ENCODE measurements at regions not wholly inside any gene's neighbourhood (a gene's known extent, or its start where the extent isn't known, plus 50 kb on each side); places are given as distances from the start of the nearest gene placed in this dataset.
"Not testable (repeated sequence)": the region's sequence is repeated elsewhere in the genome, so short reads cannot be mapped to it uniquely, and the experiment has no call there.

DNA sequence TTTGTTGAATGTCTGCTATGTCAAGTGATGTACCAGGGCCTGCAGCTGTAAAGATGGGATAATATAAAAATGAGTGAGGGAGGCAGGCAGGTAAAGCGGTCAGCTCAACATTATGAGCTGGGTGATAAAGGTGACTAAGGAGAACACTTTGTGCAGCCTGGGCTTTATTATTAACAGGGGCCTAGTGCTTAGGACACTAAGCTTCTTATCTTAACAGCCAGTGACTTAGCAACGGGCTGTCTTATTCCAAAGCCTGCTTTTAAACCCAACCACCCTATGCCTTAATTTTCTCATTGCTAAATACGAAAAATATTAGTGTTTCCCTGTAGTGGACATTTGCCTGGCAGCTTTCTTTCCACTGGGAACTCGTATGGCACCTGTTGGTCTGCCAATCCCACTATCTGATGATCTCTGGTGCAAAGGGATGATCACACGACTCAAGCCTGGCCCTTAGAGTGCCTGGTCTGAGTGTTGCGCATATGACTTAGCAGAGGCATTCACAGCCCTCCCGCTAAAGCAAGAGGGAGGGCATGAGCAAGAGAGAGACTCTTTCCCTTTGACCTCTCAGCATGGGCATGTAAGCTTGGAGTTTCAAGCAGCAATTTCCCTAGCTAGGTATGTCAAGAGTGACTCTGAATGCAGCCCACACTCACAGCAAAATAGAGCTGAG lies 98.6 kb upstream of the PAPPA2 start:
- ATAC-seq, result no peak
- intact Hi-C loops (cut with DNase I), result no loop called here
- DNase-seq, result no peak

DNA sequence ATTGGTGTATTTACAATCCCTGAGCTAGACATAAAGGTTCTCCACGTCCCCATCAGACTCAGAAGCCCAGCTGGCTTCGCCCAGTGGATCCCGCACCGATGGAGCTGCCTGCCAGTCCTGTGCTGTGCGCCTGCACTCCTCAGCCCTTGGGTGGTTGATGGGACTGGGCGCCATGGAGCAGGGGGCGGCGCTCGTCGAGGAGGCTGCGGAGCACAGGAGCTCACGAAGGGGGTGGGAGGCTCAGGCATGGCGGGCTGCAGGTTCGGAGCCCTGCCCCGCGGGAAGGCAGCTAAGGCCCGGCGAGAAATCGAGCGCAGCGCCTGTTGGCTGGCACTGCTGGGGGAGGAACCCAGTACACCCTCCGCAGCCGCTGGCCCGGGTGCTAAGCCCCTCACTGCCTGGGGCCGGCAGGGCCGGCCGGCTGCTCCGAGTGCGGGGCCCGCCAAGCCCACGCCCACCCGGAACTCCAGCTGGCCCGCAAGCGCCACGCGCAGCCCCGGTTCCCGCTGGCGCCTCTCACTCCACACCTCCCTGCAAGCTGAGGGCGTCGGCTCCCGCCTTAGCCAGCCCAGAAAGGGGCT lies 113.8 kb upstream of the PAPPA2 start:
- DNase-seq; ATAC-seq; H3K4me3 ChIP-seq; H3K27me3 ChIP-seq (ENCODE audit: low read depth); H3K36me3 ChIP-seq; H3K27ac ChIP-seq; H3K4me1 ChIP-seq; intact Hi-C loops (cut with DNase I): not testable (repeated sequence)
- peaks cover 24% of the 10 kb centered on the region for H3K9me3 ChIP-seq

More for the DNA sequence above, 98.6 kb upstream of the PAPPA2 start:
- H3K27me3 ChIP-seq (ENCODE audit: low read depth), result no peaks in the 10 kb centered on the region
- H3K27ac ChIP-seq, result no peak overlapping the region
- no peaks in the 10 kb centered on the region for H3K9me3 ChIP-seq
- H3K4me1 ChIP-seq, result no peaks in the 10 kb centered on the region
- H3K36me3 ChIP-seq, result no peaks in the 10 kb centered on the region
- TF ChIP-seq, protein P1, sequence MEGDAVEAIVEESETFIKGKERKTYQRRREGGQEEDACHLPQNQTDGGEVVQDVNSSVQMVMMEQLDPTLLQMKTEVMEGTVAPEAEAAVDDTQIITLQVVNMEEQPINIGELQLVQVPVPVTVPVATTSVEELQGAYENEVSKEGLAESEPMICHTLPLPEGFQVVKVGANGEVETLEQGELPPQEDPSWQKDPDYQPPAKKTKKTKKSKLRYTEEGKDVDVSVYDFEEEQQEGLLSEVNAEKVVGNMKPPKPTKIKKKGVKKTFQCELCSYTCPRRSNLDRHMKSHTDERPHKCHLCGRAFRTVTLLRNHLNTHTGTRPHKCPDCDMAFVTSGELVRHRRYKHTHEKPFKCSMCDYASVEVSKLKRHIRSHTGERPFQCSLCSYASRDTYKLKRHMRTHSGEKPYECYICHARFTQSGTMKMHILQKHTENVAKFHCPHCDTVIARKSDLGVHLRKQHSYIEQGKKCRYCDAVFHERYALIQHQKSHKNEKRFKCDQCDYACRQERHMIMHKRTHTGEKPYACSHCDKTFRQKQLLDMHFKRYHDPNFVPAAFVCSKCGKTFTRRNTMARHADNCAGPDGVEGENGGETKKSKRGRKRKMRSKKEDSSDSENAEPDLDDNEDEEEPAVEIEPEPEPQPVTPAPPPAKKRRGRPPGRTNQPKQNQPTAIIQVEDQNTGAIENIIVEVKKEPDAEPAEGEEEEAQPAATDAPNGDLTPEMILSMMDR (IDR thresholded peaks at IDR 0.05), result no peak
- no peak overlapping the region for H3K4me3 ChIP-seq

DNA sequence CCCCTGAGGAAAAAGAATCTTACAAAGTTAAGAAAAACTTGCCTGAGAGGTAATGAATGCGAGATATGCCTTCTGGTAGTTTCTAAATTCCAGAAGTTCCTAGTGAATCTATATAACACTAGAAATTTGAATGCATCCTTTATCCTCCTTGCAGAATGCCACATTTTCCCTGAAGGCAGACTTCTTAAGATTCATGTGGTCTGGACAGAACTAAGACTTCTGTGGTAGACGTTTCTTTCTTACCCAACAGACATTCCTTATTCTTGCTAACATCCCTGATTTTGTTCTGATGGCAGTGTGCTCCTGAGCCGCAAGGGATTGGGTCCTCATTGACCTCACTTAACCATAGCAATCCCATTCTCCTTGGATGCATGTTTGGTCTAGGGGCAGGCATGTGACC lies 121.3 kb upstream of the PAPPA2 start:
- ATAC-seq (no peak), DNase-seq (no peak)
- no peak overlapping the region for H3K4me3 ChIP-seq
- TF ChIP-seq, protein P1 (IDR thresholded peaks at IDR 0.05), result no peak
- H3K27me3 ChIP-seq (ENCODE audit: low read depth), result no peaks in the 10 kb centered on the region
- peaks cover 16% of the 10 kb centered on the region for H3K9me3 ChIP-seq
- intact Hi-C loops (cut with DNase I), result no loop called here
- no peaks in the 10 kb centered on the region for H3K36me3 ChIP-seq
- no peaks in the 10 kb centered on the region for H3K4me1 ChIP-seq
- H3K27ac ChIP-seq, result no peak overlapping the region

DNA sequence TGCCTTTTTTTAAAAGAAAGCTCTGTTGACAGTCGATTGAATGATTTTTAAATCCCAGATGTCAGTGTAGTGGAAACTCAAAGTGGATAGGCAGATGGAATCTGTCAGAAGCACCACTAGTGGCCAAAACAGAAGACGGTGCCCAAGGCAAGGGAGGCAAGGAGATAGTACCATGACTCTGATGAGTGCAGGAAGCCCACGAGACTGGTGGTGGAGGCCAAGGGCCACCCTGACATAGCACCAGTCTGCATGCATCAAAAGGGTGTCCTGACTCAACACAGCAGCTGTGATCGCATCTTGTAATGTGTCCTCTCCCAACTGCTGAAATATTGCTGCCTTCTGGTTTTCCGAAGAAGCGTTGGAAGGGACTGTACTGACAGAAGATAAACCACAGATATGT lies 124.1 kb upstream of the PAPPA2 start:
- intact Hi-C loops (cut with DNase I), result no loop called here
- Histone ChIP-seq H3K4me3 (no peak overlapping the region), H3K4me1 (no peaks in the 10 kb centered on the region), H3K27me3 (ENCODE audit: low read depth) (no peaks in the 10 kb centered on the region), H3K36me3 (no peaks in the 10 kb centered on the region), H3K27ac (no peak overlapping the region), H3K9me3 (no peaks in the 10 kb centered on the region)
- DNase-seq, result no peak
- TF ChIP-seq, protein P1 (IDR thresholded peaks at IDR 0.05), result no peak
- ATAC-seq, result peak; percentile 24 to 57

DNA sequence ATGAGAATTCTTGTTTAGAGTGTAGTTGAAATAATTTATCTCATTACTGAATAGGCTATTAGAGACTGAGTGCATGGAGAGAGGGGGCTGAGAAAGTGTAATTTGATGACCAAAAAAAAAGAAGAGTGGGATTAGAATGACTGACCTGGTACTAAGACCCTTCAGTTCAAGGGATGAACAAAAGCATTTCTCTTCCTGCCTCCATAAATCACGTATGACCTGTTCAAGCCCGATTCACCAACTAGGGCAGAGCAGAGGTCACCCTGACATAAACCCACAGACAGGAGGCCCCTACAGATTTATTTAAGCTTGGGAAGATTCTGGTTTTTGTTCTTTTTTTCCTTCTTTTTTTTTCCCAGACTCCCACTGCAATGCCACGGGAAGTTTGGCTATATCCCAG lies 123.7 kb upstream of the COP1 start:
- Histone ChIP-seq H3K4me1 (no peaks in the 10 kb centered on the region), H3K4me3 (no peak overlapping the region), H3K9me3 (no peaks in the 10 kb centered on the region), H3K27me3 (ENCODE audit: low read depth) (no peaks in the 10 kb centered on the region), H3K36me3 (no peaks in the 10 kb centered on the region), H3K27ac (no peak overlapping the region)
- intact Hi-C loops (cut with DNase I), result no loop called here
- DNase-seq (no peak), ATAC-seq (no peak)
- TF ChIP-seq, protein P1 (IDR thresholded peaks at IDR 0.05), result no peak

DNA sequence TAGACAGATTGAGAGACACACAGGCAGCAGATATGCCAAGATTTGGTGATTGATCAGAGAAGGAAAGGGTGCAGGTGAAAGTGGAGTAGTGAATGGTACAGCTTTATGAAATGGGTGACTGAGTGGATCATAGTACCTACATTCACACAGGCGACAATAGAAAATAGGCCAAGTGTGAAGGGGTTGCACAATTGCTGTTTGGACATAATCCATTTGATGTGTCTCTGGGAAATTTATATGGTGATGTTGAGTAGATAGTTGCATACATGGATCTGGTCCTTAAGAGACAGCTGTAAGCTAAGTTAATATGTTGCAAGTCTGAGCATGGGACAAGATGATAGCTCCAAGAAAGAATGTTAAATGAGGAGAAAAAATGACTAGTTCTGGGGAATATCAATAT lies 118.6 kb upstream of the COP1 start:
- TF ChIP-seq, protein P1 (IDR thresholded peaks at IDR 0.05), result no peak
- peak in 1 of 2 donors; percentile 21 for ATAC-seq
- no peaks in the 10 kb centered on the region for H3K36me3 ChIP-seq
- no peaks in the 10 kb centered on the region for H3K27me3 ChIP-seq (ENCODE audit: low read depth)
- no peaks in the 10 kb centered on the region for H3K4me1 ChIP-seq
- no peak overlapping the region for H3K4me3 ChIP-seq
- H3K9me3 ChIP-seq, result no peaks in the 10 kb centered on the region
- H3K27ac ChIP-seq, result no peak overlapping the region
- intact Hi-C loops (cut with DNase I), result no loop called here
- DNase-seq, result no peak
